Left lung (tissue), 4 donors: ENCODE measurements at regions not wholly inside any gene's neighbourhood (a gene's known extent, or its start where the extent isn't known, plus 50 kb on each side); places are given as distances from the start of the nearest gene placed in this dataset.

Experiments
- ATAC-seq: fragments of 200-7000 bp; cut with Tn5 transposase; one replicate; pipeline ENCODE4 v1.9.1; 2020; ENCODE audit warnings: moderate library complexity
- DNase-seq, 4 donors: peaks; one replicate each; pipeline ENCODE4 v3.0.0-alpha.2; 2013 to 2020
- H3K27ac ChIP-seq, 2 donors: fragments of 200-600 bp; sonication (generic) in 1 of 2; one replicate each; pipeline versions ENCODE4 v1.5.0 to v1.8.0; 2020 to 2021
- H3K27me3 ChIP-seq, 2 donors: fragments of 200-600 bp; sonication (generic) in 1 of 2; one replicate each; pipeline versions ENCODE4 v1.5.0 to v1.8.0; 2020 to 2021
- H3K36me3 ChIP-seq, 2 donors: fragments of 200-600 bp; sonication (generic) in 1 of 2; one replicate each; pipeline versions ENCODE4 v1.5.0 to v1.8.0; 2020 to 2021
- H3K4me1 ChIP-seq, 2 donors: fragments of 200-600 bp; one replicate each; pipeline ENCODE4 v1.8.0; 2021
- H3K4me3 ChIP-seq, 2 donors: fragments of 200-600 bp; sonication (generic) in 1 of 2; one replicate each; pipeline versions ENCODE4 v1.5.0 to v1.8.0; 2020 to 2021; ENCODE audit warnings: mild to moderate bottlenecking in 1 of 2
- H3K9me3 ChIP-seq, 2 donors: fragments of 200-600 bp; sonication (generic) in 1 of 2; one replicate each; pipeline versions ENCODE4 v1.5.0 to v1.8.0; 2020 to 2021
- intact Hi-C, 2 donors: fragments of 100-400 bp; cut with DNase I; formaldehyde crosslinking; loops; one replicate each; pipeline versions ENCODE4 v1.11.2 to v1.14.2; 2022
- TF ChIP-seq, protein P1 (sequence below), 2 donors: fragments of 200-600 bp; sonication (generic) in 1 of 2; IDR thresholded peaks; one replicate each; pipeline versions ENCODE4 v1.5.0 to v1.8.0; 2021; ENCODE audit warnings: antibody characterized with exemption in 2 of 2
- donor health status: DM: no; HTN: yes; CAD: no.
- donor health status: DM: no; HTN: no; CAD: no.

- TF ChIP-seq, protein P1, sequence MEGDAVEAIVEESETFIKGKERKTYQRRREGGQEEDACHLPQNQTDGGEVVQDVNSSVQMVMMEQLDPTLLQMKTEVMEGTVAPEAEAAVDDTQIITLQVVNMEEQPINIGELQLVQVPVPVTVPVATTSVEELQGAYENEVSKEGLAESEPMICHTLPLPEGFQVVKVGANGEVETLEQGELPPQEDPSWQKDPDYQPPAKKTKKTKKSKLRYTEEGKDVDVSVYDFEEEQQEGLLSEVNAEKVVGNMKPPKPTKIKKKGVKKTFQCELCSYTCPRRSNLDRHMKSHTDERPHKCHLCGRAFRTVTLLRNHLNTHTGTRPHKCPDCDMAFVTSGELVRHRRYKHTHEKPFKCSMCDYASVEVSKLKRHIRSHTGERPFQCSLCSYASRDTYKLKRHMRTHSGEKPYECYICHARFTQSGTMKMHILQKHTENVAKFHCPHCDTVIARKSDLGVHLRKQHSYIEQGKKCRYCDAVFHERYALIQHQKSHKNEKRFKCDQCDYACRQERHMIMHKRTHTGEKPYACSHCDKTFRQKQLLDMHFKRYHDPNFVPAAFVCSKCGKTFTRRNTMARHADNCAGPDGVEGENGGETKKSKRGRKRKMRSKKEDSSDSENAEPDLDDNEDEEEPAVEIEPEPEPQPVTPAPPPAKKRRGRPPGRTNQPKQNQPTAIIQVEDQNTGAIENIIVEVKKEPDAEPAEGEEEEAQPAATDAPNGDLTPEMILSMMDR (IDR thresholded peaks at IDR 0.05): no peak
- Histone ChIP-seq H3K4me1 (no peaks in the 10 kb centered on the region), H3K27me3 (no peaks in the 10 kb centered on the region), H3K9me3 (no peaks in the 10 kb centered on the region), H3K27ac (no peak overlapping the region), H3K4me3 (no peak overlapping the region), H3K36me3 (no peaks in the 10 kb centered on the region)
- peak; percentile 24 for ATAC-seq
- intact Hi-C loops: no loop called here
- peak in 1 of 4 donors; percentile 40 for DNase-seq
Measured at GRCh38 chrX:34437586-34437985, 219.5 kb downstream of the TMEM47 start.

DNA sequence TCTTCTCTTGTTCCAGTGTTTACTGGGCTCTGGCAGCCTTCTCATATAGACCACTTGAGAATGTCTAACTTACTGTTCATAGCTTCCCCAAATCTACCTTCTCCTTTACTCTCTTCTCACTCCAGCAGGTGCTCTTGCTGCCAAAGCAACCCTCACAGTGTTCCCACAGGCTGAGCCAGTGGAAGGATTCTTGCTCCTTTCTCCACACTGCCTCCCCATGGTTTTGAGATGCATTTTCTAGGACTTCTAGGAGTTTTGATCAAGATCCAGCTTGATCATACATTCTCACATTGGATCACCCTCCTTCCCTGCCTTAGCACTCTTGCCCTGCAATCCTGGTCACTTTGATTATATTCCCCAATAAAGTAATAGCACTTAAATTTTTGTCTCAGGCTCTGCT is 230.8 kb downstream of the TMEM47 start:
- Histone ChIP-seq H3K9me3 (no peaks in the 10 kb centered on the region), H3K27me3 (no peaks in the 10 kb centered on the region), H3K27ac (no peak overlapping the region), H3K36me3 (no peaks in the 10 kb centered on the region), H3K4me1 (no peaks in the 10 kb centered on the region), H3K4me3 (no peak overlapping the region)
- intact Hi-C loops: no loop called here
- TF ChIP-seq, protein P1 (IDR thresholded peaks at IDR 0.05): no peak
- no peak for ATAC-seq
- DNase-seq: no peak

- Histone ChIP-seq H3K36me3 (no peaks in the 10 kb centered on the region), H3K27me3 (no peaks in the 10 kb centered on the region), H3K9me3 (no peaks in the 10 kb centered on the region), H3K27ac (no peak overlapping the region), H3K4me3 (no peak overlapping the region), H3K4me1 (no peaks in the 10 kb centered on the region)
- no peak for ATAC-seq
- TF ChIP-seq, protein P1 (IDR thresholded peaks at IDR 0.05): no peak
- DNase-seq: no peak
- intact Hi-C loops: no loop called here
Measured at GRCh38 chrX:34406580-34406979, 250.5 kb downstream of the TMEM47 start.

- TF ChIP-seq, protein P1 (IDR thresholded peaks at IDR 0.05): no peak
- Histone ChIP-seq H3K36me3 (no peaks in the 10 kb centered on the region), H3K4me3 (no peak overlapping the region), H3K9me3 (no peaks in the 10 kb centered on the region), H3K27ac (no peak overlapping the region), H3K4me1 (no peaks in the 10 kb centered on the region), H3K27me3 (no peaks in the 10 kb centered on the region)
- intact Hi-C loops: no loop called here
- ATAC-seq (peak; percentile 21), DNase-seq (peak in 2 of 4 donors; percentile 22 to 46)
Measured at GRCh38 chrX:34404386-34405070, 252.6 kb downstream of the TMEM47 start.

GRCh38 chrX:34401411-34401810 is 255.7 kb downstream of the TMEM47 start:
- Histone ChIP-seq H3K4me3 (no peak overlapping the region), H3K9me3 (no peaks in the 10 kb centered on the region), H3K27ac (no peak overlapping the region), H3K27me3 (no peaks in the 10 kb centered on the region), H3K4me1 (no peaks in the 10 kb centered on the region), H3K36me3 (no peaks in the 10 kb centered on the region)
- intact Hi-C loops: no loop called here
- ATAC-seq (no peak), DNase-seq (no peak)
- TF ChIP-seq, protein P1 (IDR thresholded peaks at IDR 0.05): no peak
